Neuronal stem cell (in vitro differentiated cells): ENCODE measurements at regions not wholly inside any gene's neighbourhood (a gene's known extent, or its start where the extent isn't known, plus 50 kb on each side); places are given as distances from the start of the nearest gene placed in this dataset.

Source experiments
- DNase-seq: peaks from one replicate; pipeline ENCODE4 v3.0.0-alpha.2; 2013; ENCODE audit warnings: low spot score
- H2AFZ ChIP-seq: one replicate; pipeline ENCODE4 v1.6.1; 2013; ENCODE audit warnings: mild to moderate bottlenecking, low read length, inconsistent platforms
- H2AK5ac ChIP-seq: 2 replicates; pipeline ENCODE4 v1.6.1; 2013; ENCODE audit warnings: low read depth, mild to moderate bottlenecking, inconsistent platforms, low read length, moderate library complexity, mixed read lengths
- H2BK120ac ChIP-seq: 2 replicates; pipeline ENCODE4 v1.6.1; 2013; ENCODE audit warnings: low read depth, mild to moderate bottlenecking, inconsistent platforms, low read length, moderate library complexity, mixed read lengths
- H2BK12ac ChIP-seq: one replicate; pipeline ENCODE4 v1.6.1; 2013; ENCODE audit warnings: low read length, inconsistent platforms
- H2BK15ac ChIP-seq: 2 replicates; pipeline ENCODE4 v1.6.1; 2013; ENCODE audit warnings: mild to moderate bottlenecking, low read length, inconsistent platforms, mixed read lengths
- H2BK5ac ChIP-seq: one replicate; pipeline ENCODE4 v1.6.1; 2013; ENCODE audit warnings: inconsistent platforms, mild to moderate bottlenecking, low read length, moderate library complexity
- H3K14ac ChIP-seq: one replicate; pipeline ENCODE4 v1.6.1; 2013; ENCODE audit warnings: low read length, inconsistent platforms
- H3K18ac ChIP-seq: 2 replicates; pipeline ENCODE4 v1.6.1; 2013; ENCODE audit warnings: low read length, inconsistent platforms
- H3K23ac ChIP-seq: 2 replicates; pipeline ENCODE4 v1.6.1; 2013; ENCODE audit warnings: low read depth, mild to moderate bottlenecking, mixed read lengths, low read length, inconsistent platforms; ENCODE audit not compliant: poor library complexity
- H3K27ac ChIP-seq: replicated peaks from 3 replicates; pipeline ENCODE4 v1.5.1; 2013; ENCODE audit warnings: low read length, inconsistent platforms
- H3K27me3 ChIP-seq, 3 experiments: 2 replicates each; pipeline ENCODE4 v1.6.1; 2013; ENCODE audit warnings: low read length in 3 of 3, mild to moderate bottlenecking in 2 of 3, inconsistent platforms in 1 of 3, low read depth in 1 of 3, mixed read lengths in 1 of 3, moderate library complexity in 1 of 3; ENCODE audit not compliant: control insufficient read depth in 3 of 3, insufficient read depth in 3 of 3
- H3K36me3 ChIP-seq, 2 donors: replicated peaks in 1 of 2; 2 replicates each; pipeline ENCODE4 v1.6.1; 2013; ENCODE audit warnings: low read length in 2 of 2; ENCODE audit not compliant: control insufficient read depth in 2 of 2, insufficient read depth in 2 of 2
- H3K4ac ChIP-seq: 2 replicates; pipeline ENCODE4 v1.6.1; 2013; ENCODE audit warnings: inconsistent platforms, mild to moderate bottlenecking, low read length, moderate library complexity
- H3K4me1 ChIP-seq, 2 donors: 1 replicate in 1 of 2; 2 replicates in 1 of 2; pipeline ENCODE4 v1.6.1; 2013; ENCODE audit warnings: low read length in 2 of 2, low read depth in 1 of 2; ENCODE audit not compliant: control insufficient read depth in 2 of 2, insufficient read depth in 1 of 2
- H3K4me2 ChIP-seq: one replicate; pipeline ENCODE4 v1.6.1; 2013; ENCODE audit warnings: mild to moderate bottlenecking, low read length, inconsistent platforms; ENCODE audit not compliant: insufficient read depth, poor library complexity, severe bottlenecking
- H3K4me3 ChIP-seq, 2 donors: 2 replicates each; pipeline ENCODE4 v1.5.1; 2013; ENCODE audit warnings: low read length in 2 of 2, mild to moderate bottlenecking in 2 of 2, inconsistent platforms in 1 of 2, moderate library complexity in 1 of 2
- H3K79me1 ChIP-seq: one replicate; pipeline ENCODE4 v1.6.1; 2013; ENCODE audit warnings: low read depth, mild to moderate bottlenecking, inconsistent platforms, low read length, moderate library complexity
- H3K9ac ChIP-seq: one replicate; pipeline ENCODE4 v1.6.1; 2013; ENCODE audit warnings: mild to moderate bottlenecking, low read depth, low read length, inconsistent platforms; ENCODE audit not compliant: poor library complexity
- H3K9me3 ChIP-seq, 2 donors: replicated peaks in 1 of 2; 2 replicates each; pipeline versions ENCODE3 to v1.6.1; 2013; ENCODE audit warnings: low read length in 2 of 2, mild to moderate bottlenecking in 2 of 2, inconsistent platforms in 1 of 2, low read depth in 1 of 2, mixed read lengths in 1 of 2, moderate library complexity in 1 of 2; ENCODE audit not compliant: control insufficient read depth in 2 of 2, insufficient read depth in 1 of 2
- H4K8ac ChIP-seq: one replicate; pipeline ENCODE4 v1.6.1; 2013; ENCODE audit warnings: low read depth, mild to moderate bottlenecking, inconsistent platforms, low read length, moderate library complexity
- H4K91ac ChIP-seq: one replicate; pipeline ENCODE4 v1.6.1; 2013; ENCODE audit warnings: low read length, low read depth, mild to moderate bottlenecking, inconsistent platforms; ENCODE audit not compliant: poor library complexity
- WGBS, 2 donors: extraction: QIAGEN DNeasy Blood & Tissue Kit; methylation state at CpG; one replicate each; pipeline ENCODE4 v1.1.7; 2013; ENCODE audit warnings: missing lambda C conversion rate in 2 of 2, mixed read lengths in 1 of 2; ENCODE audit not compliant: insufficient read length in 2 of 2, insufficient replicate concordance in 1 of 2; ENCODE audit errors: extremely low coverage in 2 of 2; 5-methylcytosine and 5-hydroxymethylcytosine counted together

DNA sequence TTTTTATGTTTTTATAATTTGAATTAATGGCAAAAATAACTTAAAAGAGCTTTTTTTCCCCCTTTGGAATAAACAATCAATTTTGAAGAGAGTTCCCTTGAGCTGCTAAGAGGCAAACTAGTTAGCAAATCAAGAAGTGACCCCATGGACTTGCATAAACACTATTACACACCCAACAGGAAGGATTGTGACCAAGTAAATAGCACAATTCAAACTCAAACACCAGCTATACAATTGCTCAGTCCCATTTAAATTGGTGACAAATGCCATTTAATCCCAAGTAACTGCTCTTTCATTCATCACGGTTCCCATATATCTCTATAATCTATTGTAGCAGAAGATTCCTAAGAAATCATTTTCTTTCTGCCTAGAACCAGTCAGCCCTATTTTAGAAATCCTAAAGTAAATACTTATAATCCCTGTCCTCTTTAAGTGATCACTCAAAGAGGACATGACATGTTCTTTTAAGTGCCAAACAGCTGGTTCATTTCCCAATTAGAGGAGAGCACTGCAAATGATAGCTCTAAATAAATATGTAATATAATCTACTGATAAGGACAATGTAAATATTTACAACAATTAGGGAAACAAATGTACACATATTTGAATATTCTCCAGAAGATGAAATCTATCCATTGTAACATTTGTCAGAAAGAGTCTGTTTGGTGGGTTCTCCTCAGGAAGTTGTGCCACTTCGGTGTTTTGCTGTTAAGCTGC is 137.8 kb upstream of the ADAMTS9 start:
- no peak overlapping the region for H2BK5ac ChIP-seq
- H3K27me3 ChIP-seq, result no peaks in the 10 kb centered on the region
- WGBS, 2 donors, result no CpG with 5 or more reads among the region's 2 CpGs
- H2AFZ ChIP-seq, result no peak overlapping the region
- H3K9ac ChIP-seq, result no peak overlapping the region
- H2BK12ac ChIP-seq, result no peak overlapping the region
- no peaks in the 10 kb centered on the region for H3K9me3 ChIP-seq
- H3K4ac ChIP-seq, result no peak overlapping the region
- H3K23ac ChIP-seq, result no peak overlapping the region
- no peak overlapping the region for H4K8ac ChIP-seq
- H2AK5ac ChIP-seq, result no peak overlapping the region
- no peak overlapping the region for H2BK15ac ChIP-seq
- no peaks in the 10 kb centered on the region for H3K36me3 ChIP-seq
- DNase-seq, result no peak
- H3K27ac ChIP-seq, result no peak overlapping the region
- no peaks in the 10 kb centered on the region for H3K79me1 ChIP-seq
- no peak overlapping the region for H3K4me3 ChIP-seq
- H3K18ac ChIP-seq, result no peak overlapping the region
- no peak overlapping the region for H4K91ac ChIP-seq
- H3K4me1 ChIP-seq, result peaks cover 0 to 3% of the 10 kb centered on the region in 2 donors
- H3K4me2 ChIP-seq, result no peak overlapping the region
- H3K14ac ChIP-seq, result no peak overlapping the region
- no peak overlapping the region for H2BK120ac ChIP-seq

GRCh38 chr3:64824394-64824909 is 136.7 kb upstream of the ADAMTS9 start:
- WGBS, 2 donors, result no CpG with 5 or more reads among the region's 4 CpGs
- H4K91ac ChIP-seq, result no peak overlapping the region
- no peak overlapping the region for H3K27ac ChIP-seq
- no peaks in the 10 kb centered on the region for H3K36me3 ChIP-seq
- H2BK12ac ChIP-seq, result no peak overlapping the region
- no peaks in the 10 kb centered on the region for H3K27me3 ChIP-seq
- H3K4me1 ChIP-seq, result no peaks in the 10 kb centered on the region
- no peak for DNase-seq
- H3K79me1 ChIP-seq, result no peaks in the 10 kb centered on the region
- no peak overlapping the region for H3K4me2 ChIP-seq
- H3K23ac ChIP-seq, result no peak overlapping the region
- no peak overlapping the region for H2AFZ ChIP-seq
- no peak overlapping the region for H2BK5ac ChIP-seq
- H3K4me3 ChIP-seq, result no peak overlapping the region
- no peak overlapping the region for H4K8ac ChIP-seq
- H3K18ac ChIP-seq, result no peak overlapping the region
- no peak overlapping the region for H2BK15ac ChIP-seq
- H2AK5ac ChIP-seq, result no peak overlapping the region
- H2BK120ac ChIP-seq, result no peak overlapping the region
- H3K9me3 ChIP-seq, result no peaks in the 10 kb centered on the region
- no peak overlapping the region for H3K14ac ChIP-seq
- H3K4ac ChIP-seq, result no peak overlapping the region
- H3K9ac ChIP-seq, result no peak overlapping the region

- Histone ChIP-seq H3K14ac (no peak overlapping the region), H3K27ac (no peak overlapping the region), H3K9me3 (no peaks in the 10 kb centered on the region), H3K36me3 (no peaks in the 10 kb centered on the region), H4K8ac (no peak overlapping the region), H3K18ac (no peak overlapping the region), H3K79me1 (no peaks in the 10 kb centered on the region), H2BK5ac (no peak overlapping the region), H2BK120ac (no peak overlapping the region), H3K9ac (no peak overlapping the region), H2BK12ac (no peak overlapping the region), H3K27me3 (no peaks in the 10 kb centered on the region), H3K4ac (no peak overlapping the region), H3K4me1 (peaks cover 13 to 19% of the 10 kb centered on the region in 2 donors), H2AFZ (no peak overlapping the region), H2BK15ac (no peak overlapping the region), H3K4me3 (no peak overlapping the region), H4K91ac (no peak overlapping the region), H3K4me2 (no peak overlapping the region), H3K23ac (no peak overlapping the region), H2AK5ac (no peak overlapping the region)
- no peak for DNase-seq
- WGBS, 2 donors, result no CpG with 5 or more reads among the region's 1 CpG
Measured at GRCh38 chr3:64818196-64818595, 130.4 kb upstream of the ADAMTS9 start.

DNA sequence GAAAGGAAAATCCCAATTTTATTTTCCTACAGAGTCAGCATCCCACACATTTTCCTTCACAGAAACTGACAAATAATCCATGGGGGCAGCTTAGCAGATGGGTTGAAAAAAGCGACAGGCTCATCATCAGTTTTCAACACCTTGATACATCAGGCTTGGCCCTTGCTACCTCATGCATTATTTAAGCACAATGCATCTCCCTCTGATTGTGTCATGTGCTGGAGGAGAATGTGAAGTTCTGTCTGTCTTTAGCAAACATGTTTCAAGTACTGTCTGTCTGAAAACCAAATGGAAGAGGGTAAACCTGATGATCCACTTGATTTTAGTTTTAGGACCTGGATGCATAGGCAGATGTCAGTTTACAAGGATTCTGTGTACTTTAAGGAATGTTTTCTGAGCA is 128.6 kb upstream of the ADAMTS9 start:
- H3K4ac ChIP-seq, result no peak overlapping the region
- H2BK12ac ChIP-seq, result no peak overlapping the region
- no peak overlapping the region for H2BK15ac ChIP-seq
- DNase-seq, result no peak
- H3K4me1 ChIP-seq, result peaks cover 13 to 19% of the 10 kb centered on the region in 2 donors
- H3K9me3 ChIP-seq, result no peaks in the 10 kb centered on the region
- H3K9ac ChIP-seq, result no peak overlapping the region
- H3K27me3 ChIP-seq, result no peaks in the 10 kb centered on the region
- H2AFZ ChIP-seq, result no peak overlapping the region
- H3K4me2 ChIP-seq, result no peak overlapping the region
- no peaks in the 10 kb centered on the region for H3K79me1 ChIP-seq
- H3K14ac ChIP-seq, result no peak overlapping the region
- no peak overlapping the region for H4K8ac ChIP-seq
- H2BK120ac ChIP-seq, result no peak overlapping the region
- H2AK5ac ChIP-seq, result no peak overlapping the region
- no peak overlapping the region for H3K18ac ChIP-seq
- no peak overlapping the region for H3K4me3 ChIP-seq
- no peak overlapping the region for H3K23ac ChIP-seq
- no peaks in the 10 kb centered on the region for H3K36me3 ChIP-seq
- no peak overlapping the region for H2BK5ac ChIP-seq
- no peak overlapping the region for H3K27ac ChIP-seq
- no CpG with 5 or more reads among the region's 1 CpG for WGBS, 2 donors
- no peak overlapping the region for H4K91ac ChIP-seq
